GM12891 (cell line): ENCODE measurements at regions not wholly inside any gene's neighbourhood (a gene's known extent, or its start where the extent isn't known, plus 50 kb on each side); places are given as distances from the start of the nearest gene placed in this dataset.

Source experiments
- DNase-seq: peaks from one replicate; pipeline ENCODE4 v3.0.0; 2011; ENCODE audit warnings: low spot score; ENCODE audit not compliant: insufficient read length
- FAIRE-seq: peaks from 2 replicates; lab custom pipeline; 2011; peaks lifted over from hg19 to GRCh38; lab: Jason Lieb, UNC
- PAX5 ChIP-seq: IDR thresholded peaks from 2 replicates; pipeline ENCODE4 v1.6.1; 2011; ENCODE audit warnings: low read length, moderate library complexity, mild to moderate bottlenecking; ENCODE audit not compliant: insufficient read depth, severe bottlenecking
- POLR2A ChIP-seq: IDR thresholded peaks from 2 replicates; pipeline ENCODE4 v1.6.1; 2011; ENCODE audit warnings: low read depth, low read length, control low read depth
- POLR2AphosphoS5 ChIP-seq: IDR thresholded peaks from 2 replicates; pipeline ENCODE4 v1.6.1; 2011; ENCODE audit warnings: low read depth, low read length, control low read depth
- POU2F2 ChIP-seq: IDR thresholded peaks from 2 replicates; pipeline ENCODE4 v1.6.1; 2011; ENCODE audit warnings: low read depth, mild to moderate bottlenecking, control low read depth, low read length, moderate library complexity
- SPI1 ChIP-seq: IDR thresholded peaks from 2 replicates; pipeline ENCODE4 v1.6.1; 2011; ENCODE audit warnings: low read depth, low read length, control low read depth
- TAF1 ChIP-seq: IDR thresholded peaks from 2 replicates; pipeline ENCODE4 v1.6.1; 2011; ENCODE audit warnings: low read depth, low read length, control low read depth

DNA sequence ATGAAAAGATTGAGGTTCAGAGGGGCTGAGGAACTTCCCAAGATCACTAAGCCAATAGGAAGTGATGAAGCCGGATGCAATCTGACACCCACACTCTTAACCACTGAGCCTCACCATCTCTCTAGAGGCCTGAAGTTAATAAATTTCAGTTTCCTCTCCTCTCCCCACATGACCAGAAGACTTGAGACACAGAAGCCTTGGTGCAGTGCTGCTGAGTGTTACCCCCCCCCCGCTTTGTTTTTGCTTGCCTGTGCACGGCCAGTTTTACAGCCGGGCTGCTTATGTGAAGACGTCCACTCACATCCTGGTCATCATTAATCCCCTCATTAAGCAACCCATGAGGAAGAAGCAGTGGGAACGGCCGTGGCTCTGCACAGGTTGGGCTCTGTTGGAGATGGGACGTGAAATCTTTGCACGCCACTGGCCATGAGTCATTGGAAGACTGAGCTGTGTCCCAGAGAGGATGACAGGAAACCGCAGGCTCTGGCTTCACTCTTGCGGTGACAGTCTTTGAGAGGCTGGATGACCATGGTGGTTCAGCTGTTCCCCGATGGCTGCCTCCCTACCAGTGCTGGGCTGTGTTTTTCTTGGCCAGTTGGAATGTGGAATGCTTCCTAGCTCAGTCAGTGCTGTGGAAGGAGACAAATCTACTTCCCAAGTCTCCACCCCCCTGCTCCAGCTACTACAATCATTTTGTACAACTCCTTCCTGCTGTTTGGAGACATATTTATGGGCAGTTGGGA, 232.6 kb upstream of the LRTM1 start:
- TF ChIP-seq POLR2A (no peak), POU2F2 (no peak), POLR2AphosphoS5 (no peak), SPI1 (no peak), TAF1 (no peak), PAX5 (no peak)
- FAIRE-seq = no peak

DNA sequence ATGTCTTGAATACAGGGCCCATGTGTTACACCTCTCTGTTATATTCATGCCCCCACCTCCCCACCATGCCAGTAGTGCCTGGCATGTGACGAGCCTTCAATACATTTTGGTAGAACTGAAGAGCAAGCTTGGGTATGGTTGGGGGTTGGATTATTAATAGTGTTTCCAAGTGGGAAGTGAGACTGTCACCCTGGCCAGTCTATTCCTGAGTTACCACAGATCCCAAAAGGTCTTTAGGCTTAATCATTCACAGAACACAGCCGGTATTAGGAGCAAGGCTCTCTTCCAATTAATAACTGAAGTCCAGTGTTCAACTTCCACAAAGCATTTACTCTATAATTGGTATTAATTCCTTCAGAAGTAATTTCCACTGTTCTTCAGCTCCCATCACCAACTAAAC, 231.9 kb upstream of the LRTM1 start:
- DNase-seq (no peak), FAIRE-seq (no peak)
- TF ChIP-seq PAX5 (no peak), POLR2AphosphoS5 (no peak), POLR2A (no peak), SPI1 (no peak), TAF1 (no peak), POU2F2 (no peak)

More for the DNA sequence above, 232.6 kb upstream of the LRTM1 start:
- no peak for DNase-seq

DNA sequence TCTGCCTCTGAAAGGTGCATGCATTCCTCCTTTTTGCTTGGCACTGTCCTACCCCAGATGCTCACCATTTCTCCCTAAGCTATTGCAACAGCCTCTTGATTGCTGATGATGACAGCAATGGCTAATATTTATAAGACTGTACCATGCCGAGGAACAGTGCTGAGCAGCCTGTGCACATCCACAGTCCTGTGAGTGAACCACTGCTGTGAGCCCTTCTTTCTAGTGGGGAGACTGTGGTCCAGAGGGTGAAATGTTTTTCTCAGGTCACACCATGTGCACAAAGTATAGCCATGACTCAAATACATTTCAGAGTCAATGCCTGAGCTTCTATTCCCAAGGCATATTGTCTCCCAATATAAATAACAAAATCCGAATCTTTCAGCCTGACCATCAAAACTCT, 231.2 kb upstream of the LRTM1 start:
- TF ChIP-seq POU2F2 (no peak), TAF1 (no peak), POLR2A (no peak), PAX5 (no peak), SPI1 (no peak), POLR2AphosphoS5 (no peak)
- DNase-seq (no peak), FAIRE-seq (no peak)

DNA sequence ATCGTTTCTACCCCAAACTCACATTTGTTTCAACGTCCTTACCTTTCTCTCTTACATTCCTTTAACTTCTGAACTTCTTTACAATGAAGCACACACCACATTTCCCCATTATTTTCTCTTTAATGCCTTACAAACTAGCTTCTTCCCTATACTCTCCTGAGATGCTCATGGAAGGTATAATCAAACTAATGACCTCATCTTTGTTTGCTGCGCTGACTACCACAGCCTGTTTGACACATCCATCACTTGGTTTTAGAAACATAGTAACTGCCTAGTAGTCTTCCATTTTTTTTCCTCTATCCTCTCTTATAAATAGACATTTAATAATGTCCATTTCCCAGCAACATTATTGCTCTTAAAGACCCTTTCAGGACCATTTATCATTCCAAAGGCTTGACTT, 230.5 kb upstream of the LRTM1 start:
- TF ChIP-seq POU2F2 = no peak
- no peak for TF ChIP-seq POLR2A
- no peak for TF ChIP-seq POLR2AphosphoS5
- TF ChIP-seq PAX5 = no peak
- TF ChIP-seq TAF1 = no peak
- TF ChIP-seq SPI1 = no peak
- no peak for DNase-seq
- FAIRE-seq = no peak

DNA sequence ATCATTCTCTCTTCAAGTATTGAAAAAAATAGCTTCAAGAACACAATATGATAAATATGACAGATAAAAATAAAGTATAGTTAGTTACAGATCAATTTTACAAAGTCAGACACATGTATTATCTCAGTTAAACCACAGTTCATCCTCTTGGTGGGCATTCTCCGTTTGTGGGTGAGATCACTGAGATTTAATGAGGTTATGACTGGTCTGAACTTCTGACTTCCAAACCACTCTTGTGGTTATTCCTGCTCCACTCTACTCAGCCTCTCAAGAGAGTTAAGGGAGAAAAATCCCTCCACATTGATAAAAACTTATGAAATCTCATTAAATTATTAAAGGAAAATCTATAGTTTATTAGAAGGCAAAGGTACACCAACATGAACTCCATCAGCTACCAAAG, 229.9 kb upstream of the LRTM1 start:
- no peak for TF ChIP-seq SPI1
- FAIRE-seq (no peak), DNase-seq (no peak)

DNA sequence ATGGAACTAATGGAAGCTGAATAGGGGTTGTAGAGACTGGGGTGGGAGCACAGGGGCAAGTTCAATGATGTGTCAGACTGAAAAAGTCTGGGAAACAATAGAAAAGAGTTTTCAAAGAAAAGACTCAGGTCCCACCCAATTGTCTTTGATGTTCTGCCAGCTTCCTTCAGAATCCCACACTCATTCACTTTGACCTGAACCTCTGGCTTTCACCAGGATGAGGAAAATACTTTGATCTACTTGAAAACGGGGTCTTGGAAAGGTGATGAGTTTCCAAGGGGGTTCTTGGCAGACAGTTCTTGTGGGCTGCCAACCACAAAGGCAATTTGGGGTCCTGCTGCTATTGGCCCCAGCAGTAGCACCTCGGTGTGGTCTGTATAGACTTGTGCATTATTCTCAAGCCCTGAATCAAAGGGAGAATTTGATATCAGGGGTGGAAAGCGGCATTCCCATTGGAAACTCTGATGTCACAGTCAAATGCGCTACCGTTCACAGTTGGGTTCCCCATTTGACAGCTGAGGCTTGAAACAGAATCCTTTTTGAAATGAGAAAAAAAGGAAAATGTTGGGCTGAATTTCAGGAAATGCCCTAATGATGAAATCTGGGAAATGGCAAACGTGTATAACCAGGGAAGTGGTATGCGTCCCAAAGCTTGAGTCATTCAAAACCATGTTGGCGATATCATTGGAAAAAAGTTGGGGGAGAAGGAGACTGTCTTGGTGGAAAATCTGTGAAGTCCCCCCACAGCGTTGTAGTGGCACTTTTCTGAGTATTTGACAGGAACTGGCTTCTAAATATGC, 229.2 kb upstream of the LRTM1 start:
- TF ChIP-seq SPI1 = no peak
- no peak for TF ChIP-seq POLR2A
- TF ChIP-seq PAX5 = no peak
- no peak for TF ChIP-seq TAF1
- TF ChIP-seq POU2F2 = no peak
- TF ChIP-seq POLR2AphosphoS5 = no peak
- FAIRE-seq (no peak), DNase-seq (no peak)

DNA sequence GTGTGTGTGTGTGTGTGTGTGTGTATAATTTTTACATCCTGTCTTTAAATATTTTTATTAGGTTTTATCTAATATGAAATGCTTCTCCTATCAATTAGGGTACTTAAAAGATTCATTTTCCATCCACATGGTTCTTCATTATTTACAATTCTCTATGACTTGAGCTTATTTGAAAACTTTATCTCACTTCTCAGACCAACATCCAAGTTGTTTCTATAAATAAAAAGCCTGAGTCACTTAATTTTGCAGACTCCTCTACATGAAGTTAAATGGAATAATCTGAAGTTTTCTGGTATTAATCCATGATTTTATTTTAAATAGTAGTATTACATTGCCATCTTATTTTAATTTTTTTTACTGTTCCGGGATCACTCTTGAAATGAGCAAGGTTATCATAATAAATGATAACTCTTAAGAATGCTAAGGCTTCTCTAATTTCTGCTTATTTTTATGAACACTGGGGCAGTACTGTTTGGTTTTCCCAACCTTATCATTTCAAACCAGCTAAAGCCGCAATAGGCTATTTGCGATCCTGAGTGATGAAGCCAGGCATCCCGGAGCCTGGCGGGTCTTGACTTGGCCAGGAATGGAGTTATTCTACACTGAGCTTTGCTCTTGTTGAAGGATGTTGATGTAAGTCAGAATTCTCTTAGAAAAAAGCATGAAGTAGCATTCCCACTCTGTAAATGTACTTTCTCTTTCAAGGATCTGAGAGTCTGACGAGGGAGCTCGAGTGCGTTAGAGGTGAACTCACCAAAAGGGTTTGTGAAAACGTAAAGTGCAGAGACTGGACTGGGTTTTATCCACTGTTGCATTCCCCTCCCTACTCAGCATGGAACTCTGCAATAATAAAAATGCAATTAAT, 220.2 kb upstream of the LRTM1 start:
- DNase-seq = no peak
- TF ChIP-seq POU2F2 (no peak), TAF1 (no peak), SPI1 (no peak), POLR2AphosphoS5 (no peak), POLR2A (no peak), PAX5 (no peak)
- FAIRE-seq = no peak

DNA sequence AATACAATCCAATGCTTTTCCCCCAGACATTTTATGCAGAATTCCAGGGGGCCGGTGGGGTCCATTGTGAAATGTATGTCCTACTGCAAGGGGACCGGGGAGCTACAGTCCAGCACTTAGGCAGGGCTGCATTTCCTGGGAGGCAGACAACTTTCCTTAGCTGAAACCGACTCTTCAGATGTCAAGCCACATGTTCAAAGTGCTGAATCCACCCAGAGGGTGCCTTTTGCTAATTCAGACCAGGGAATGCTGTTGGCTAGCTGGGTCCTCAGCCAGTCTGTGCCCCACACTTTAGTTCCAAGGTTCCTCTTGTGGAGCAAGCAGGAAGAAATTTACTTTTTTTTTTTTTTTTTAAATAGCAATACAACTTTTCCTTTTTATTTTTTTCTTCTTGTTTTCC, 219.5 kb upstream of the LRTM1 start:
- TF ChIP-seq POU2F2 (no peak), POLR2AphosphoS5 (no peak), TAF1 (no peak), SPI1 (no peak), PAX5 (no peak), POLR2A (no peak)
- FAIRE-seq (no peak), DNase-seq (no peak)

DNA sequence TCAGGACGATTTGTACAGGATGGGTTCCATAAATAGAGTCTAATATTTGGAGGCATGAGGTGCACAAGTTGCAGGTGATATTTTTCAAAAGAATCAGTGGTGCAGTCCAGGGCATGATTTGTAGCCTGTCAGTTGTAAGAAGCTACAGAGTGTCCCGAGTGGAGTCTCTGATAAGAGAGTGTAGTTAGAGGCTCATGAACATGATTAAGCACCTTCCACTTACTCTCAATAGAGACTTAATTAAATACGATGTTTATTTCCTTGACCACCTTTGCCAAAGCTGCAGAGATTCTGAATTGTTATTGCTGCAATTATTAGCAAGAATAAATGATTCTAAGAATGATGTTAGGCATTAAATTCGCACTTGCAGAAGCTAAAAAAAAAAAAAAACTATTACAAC, 218.4 kb upstream of the LRTM1 start:
- FAIRE-seq (no peak), DNase-seq (no peak)
- TF ChIP-seq TAF1 (no peak), POLR2AphosphoS5 (no peak), POU2F2 (no peak), PAX5 (no peak), SPI1 (no peak), POLR2A (no peak)
